HG02642 (cell line): ENCODE measurements at regions not wholly inside any gene's neighbourhood (a gene's known extent, or its start where the extent isn't known, plus 50 kb on each side); places are given as distances from the start of the nearest gene placed in this dataset.

ENCODE experiments used
- ATAC-seq: cut with Tn5 transposase; IDR thresholded peaks from one replicate; pipeline ENCODE4 v1.9.1; 2021; ENCODE audit warnings: mild to moderate bottlenecking; ENCODE audit not compliant: unreplicated experiment, poor library complexity

DNA sequence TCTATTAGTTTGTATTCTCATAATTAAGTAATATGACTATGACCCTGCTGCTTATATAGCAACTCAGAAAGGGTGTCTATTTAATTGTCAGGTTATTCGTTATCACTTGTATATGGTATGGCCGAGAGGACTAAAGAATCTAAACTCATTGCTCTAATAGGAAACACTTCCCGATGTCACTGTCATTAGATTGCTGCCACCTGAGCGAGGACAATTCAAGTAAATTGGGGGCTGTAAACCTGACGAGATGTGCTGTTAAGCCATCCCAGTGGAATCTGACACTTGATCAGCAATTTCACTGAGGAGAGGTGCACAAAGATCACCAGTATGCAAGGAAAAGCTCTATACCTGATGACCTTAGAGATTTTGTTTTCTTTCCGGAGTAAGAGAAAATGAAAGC is 1319.3 kb downstream of the MAT2B start:
- no peak for ATAC-seq

DNA sequence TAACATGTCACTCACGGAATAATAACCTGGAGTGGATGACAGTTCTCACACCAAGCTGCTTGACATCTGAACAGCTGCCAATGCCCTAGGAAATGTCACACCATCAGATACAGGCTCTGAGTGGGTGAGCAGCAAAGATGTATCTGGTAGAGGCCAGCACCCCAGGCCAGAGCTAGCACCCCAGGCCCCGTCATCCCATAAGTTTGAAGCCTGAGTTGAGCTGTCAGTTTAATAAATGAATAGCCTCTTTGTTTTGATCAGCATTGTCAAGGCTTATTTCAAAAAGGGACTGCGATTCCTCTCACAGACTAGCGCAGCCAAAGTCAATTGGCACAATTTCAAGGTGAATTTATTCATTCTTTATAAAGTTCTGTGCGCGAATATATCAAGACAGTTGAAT is 1327.1 kb downstream of the MAT2B start:
- no peak for ATAC-seq

- ATAC-seq: no peak
These were observed 1338.9 kb downstream of the MAT2B start for GRCh38 chr5:164844348-164844747.

- no peak for ATAC-seq
These were observed 1355.5 kb downstream of the MAT2B start for GRCh38 chr5:164860896-164861295.

GRCh38 chr5:164861610-164862009 is 1356.2 kb downstream of the MAT2B start:
- no peak for ATAC-seq

- ATAC-seq: peak; percentile 61
These were observed 1363.3 kb downstream of the MAT2B start for GRCh38 chr5:164868761-164869160.

- ATAC-seq: peak; percentile 46
These were observed 1363.9 kb downstream of the MAT2B start for GRCh38 chr5:164869325-164869724.

DNA sequence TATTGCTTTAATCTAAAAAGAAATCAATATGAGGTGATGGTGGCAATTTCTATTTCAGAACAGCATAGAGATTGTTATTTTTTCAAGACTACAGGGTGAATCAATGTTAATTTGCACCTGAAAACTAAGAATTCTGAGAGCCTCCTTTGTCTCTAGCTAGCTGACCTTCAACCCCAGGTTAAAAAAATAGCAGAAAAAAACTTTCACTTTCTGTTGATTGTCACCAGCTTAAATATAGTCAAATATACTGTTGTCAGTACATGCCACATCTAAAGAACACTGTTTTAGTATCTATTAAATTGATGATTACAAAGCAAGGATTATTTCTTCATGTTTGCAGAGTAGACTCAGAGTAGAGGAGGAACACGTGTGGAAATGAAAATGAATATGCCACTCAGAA is 1371.4 kb downstream of the MAT2B start:
- no peak for ATAC-seq

- ATAC-seq: no peak
These were observed 1376.0 kb downstream of the MAT2B start for GRCh38 chr5:164881442-164881841.

- ATAC-seq: no peak
These were observed 1379.8 kb downstream of the MAT2B start for GRCh38 chr5:164885179-164885578.

GRCh38 chr5:164893071-164893470 is 1387.7 kb downstream of the MAT2B start:
- no peak for ATAC-seq

DNA sequence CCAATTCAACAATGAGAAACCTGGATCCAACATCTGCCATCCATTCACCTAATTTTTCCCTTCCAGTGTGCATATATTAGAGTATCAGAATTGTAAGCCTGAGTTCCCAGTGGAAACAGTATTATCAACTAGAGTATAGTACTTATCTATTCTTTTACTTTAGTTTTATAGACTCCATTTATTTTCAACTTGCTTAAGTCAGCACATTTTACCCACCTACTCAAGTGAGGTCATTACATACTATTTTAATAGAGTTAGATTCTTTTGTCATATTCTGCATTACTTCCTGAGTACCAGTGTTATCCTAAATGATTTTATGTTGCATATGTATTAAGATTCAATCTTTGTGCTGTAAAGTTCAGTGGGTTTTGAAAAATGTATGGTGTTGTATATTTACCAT is 1393.3 kb downstream of the MAT2B start:
- ATAC-seq: no peak

DNA sequence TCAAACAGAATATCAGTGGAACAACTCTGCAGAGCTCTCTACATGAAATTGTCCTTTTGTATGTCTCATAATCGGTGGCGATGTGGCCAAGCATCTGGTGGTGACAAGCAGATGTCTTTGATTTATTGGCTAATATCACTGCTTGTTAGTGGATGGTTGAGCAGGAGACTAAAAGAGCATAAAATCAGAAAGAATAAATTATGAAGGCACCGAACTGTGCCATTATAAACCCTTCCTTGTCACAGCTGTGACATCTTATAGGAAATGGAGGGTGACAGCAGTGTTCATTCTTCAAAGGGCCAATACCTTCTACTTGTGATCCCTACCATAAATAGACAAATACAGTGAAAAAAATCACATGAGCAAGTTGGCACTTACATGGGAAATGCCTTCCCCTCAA is 1404.3 kb downstream of the MAT2B start:
- ATAC-seq: no peak

- ATAC-seq: no peak
These were observed 1416.3 kb downstream of the MAT2B start for GRCh38 chr5:164921722-164922121.

GRCh38 chr5:164934039-164934438 is 1428.6 kb downstream of the MAT2B start:
- no peak for ATAC-seq

GRCh38 chr5:164934561-164934960 is 1429.1 kb downstream of the MAT2B start:
- no peak for ATAC-seq

DNA sequence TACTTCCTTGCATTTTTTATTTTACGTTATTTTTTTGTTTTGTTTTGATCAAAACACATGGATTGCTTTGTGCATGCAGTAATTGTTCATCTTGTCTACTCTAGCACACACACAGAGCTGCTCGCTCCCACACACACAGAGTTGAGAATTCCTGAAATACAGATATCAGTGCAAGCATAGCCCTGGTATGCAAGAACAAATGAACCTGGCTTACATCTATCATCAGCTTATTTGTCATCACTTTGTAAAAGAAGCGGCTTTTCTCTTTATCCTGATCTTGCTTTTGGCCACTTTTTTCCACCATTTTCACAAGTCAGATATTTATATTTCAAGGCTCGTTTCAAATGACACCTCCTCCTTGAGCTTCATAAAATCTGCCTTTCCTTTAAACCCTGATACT is 1435.7 kb downstream of the MAT2B start:
- ATAC-seq: no peak

GRCh38 chr5:164950927-164951326 is 1445.5 kb downstream of the MAT2B start:
- ATAC-seq: no peak

GRCh38 chr5:164951570-164951969 is 1446.2 kb downstream of the MAT2B start:
- no peak for ATAC-seq

GRCh38 chr5:164958688-164959087 is 1453.3 kb downstream of the MAT2B start:
- ATAC-seq: no peak

DNA sequence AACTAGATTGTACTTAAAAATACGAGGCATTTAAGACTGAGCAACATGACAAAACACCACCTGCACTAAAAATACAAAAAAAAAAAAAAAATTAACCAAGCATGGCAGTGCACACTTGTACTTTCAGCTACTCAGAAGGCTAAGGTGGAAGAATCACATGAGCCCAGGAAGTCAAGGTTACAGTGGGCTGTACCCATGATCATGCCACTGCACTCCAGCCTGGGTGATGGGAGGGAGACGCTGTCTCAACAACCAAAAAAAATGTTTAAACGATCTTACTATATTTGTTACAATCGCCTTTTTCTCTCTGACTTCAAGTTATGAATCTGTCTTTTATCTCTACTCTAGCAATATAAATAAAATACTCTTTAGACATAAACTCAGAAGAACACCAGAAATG is 1454.3 kb downstream of the MAT2B start:
- ATAC-seq: no peak

GRCh38 chr5:164962329-164962961 is 1457.0 kb downstream of the MAT2B start:
- no peak for ATAC-seq

DNA sequence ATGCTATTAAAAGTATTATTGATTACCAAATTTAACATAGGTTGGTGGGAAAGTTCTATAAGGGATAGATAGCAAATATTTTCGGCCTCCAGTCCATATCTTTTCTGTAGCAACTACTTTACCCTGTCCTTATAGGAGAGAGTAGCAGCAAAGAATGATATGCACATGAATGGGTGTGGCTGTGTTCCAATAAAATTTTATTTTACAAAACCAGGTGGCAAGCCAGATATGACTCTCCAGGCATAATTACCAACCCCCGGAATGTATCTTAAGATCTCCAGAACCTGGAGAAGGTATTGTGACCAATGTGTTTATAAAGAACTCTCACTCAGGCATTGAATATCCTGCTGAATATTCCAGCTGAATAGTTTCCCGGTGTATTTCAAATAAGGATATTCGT is 1461.2 kb downstream of the MAT2B start:
- no peak for ATAC-seq
